Mesodermal cell (in vitro differentiated cells): ENCODE measurements at regions not wholly inside any gene's neighbourhood (a gene's known extent, or its start where the extent isn't known, plus 50 kb on each side); places are given as distances from the start of the nearest gene placed in this dataset.

Experiments used
- H3K27ac ChIP-seq: 2 replicates; pipeline ENCODE4 v1.7.0; 2013; ENCODE audit warnings: mild to moderate bottlenecking, low read depth, low read length, moderate library complexity; ENCODE audit not compliant: severe bottlenecking
- H3K36me3 ChIP-seq: 2 replicates; pipeline ENCODE4 v1.7.1; 2013; ENCODE audit warnings: mild to moderate bottlenecking, low read length, moderate library complexity; ENCODE audit not compliant: control insufficient read depth, insufficient read depth
- H3K4me1 ChIP-seq: one replicate; pipeline ENCODE4 v1.7.1; 2013; ENCODE audit warnings: mild to moderate bottlenecking, low read length; ENCODE audit not compliant: insufficient read depth, control insufficient read depth, poor library complexity, severe bottlenecking
- H3K4me3 ChIP-seq: 2 replicates; pipeline ENCODE4 v1.7.0; 2013; ENCODE audit warnings: low read length, control low read depth, mild to moderate bottlenecking; ENCODE audit not compliant: insufficient read depth, poor library complexity, severe bottlenecking; ENCODE audit errors: extremely low read depth
- H3K9me3 ChIP-seq: 2 replicates; pipeline ENCODE4 v1.7.1; 2013; ENCODE audit warnings: mild to moderate bottlenecking, low read length, moderate library complexity; ENCODE audit not compliant: control insufficient read depth
- WGBS, 2 experiments: methylation state at CpG; one replicate each; pipeline ENCODE4 v1.1.5; 2013; ENCODE audit warnings: missing lambda C conversion rate in 2 of 2; ENCODE audit not compliant: insufficient coverage in 2 of 2; 5-methylcytosine and 5-hydroxymethylcytosine counted together

GRCh38 chr12:107552263-107552662 is 133.3 kb upstream of the PWP1 start:
- WGBS, 2 experiments: 90 to 100% methylated on average over 3 to 4 of the region's 4 CpGs
- H3K4me3 ChIP-seq: no peak overlapping the region
- H3K36me3 ChIP-seq: no peaks in the 10 kb centered on the region
- no peak overlapping the region for H3K27ac ChIP-seq
- no peaks in the 10 kb centered on the region for H3K4me1 ChIP-seq
- no peaks in the 10 kb centered on the region for H3K9me3 ChIP-seq

GRCh38 chr12:107553211-107553765 is 132.3 kb upstream of the PWP1 start:
- no peak overlapping the region for H3K4me3 ChIP-seq
- WGBS, 2 experiments: 85 to 91% methylated on average over 3 to 4 of the region's 4 CpGs
- no peak overlapping the region for H3K27ac ChIP-seq
- H3K4me1 ChIP-seq: no peaks in the 10 kb centered on the region
- no peaks in the 10 kb centered on the region for H3K9me3 ChIP-seq
- H3K36me3 ChIP-seq: no peaks in the 10 kb centered on the region

- 75 to 88% methylated on average over 2 to 3 of the region's 4 CpGs for whole genome bisulfite sequencing, 2 experiments
- Histone ChIP-seq H3K27ac (no peak overlapping the region), H3K4me1 (no peaks in the 10 kb centered on the region), H3K36me3 (no peaks in the 10 kb centered on the region), H3K9me3 (no peaks in the 10 kb centered on the region), H3K4me3 (no peak overlapping the region)
Measured at GRCh38 chr12:107554941-107555340, 130.7 kb upstream of the PWP1 start.

GRCh38 chr12:107557026-107557425 is 128.6 kb upstream of the PWP1 start:
- Histone ChIP-seq H3K4me1 (no peaks in the 10 kb centered on the region), H3K27ac (no peak overlapping the region), H3K36me3 (no peaks in the 10 kb centered on the region), H3K4me3 (no peak overlapping the region), H3K9me3 (no peaks in the 10 kb centered on the region)
- WGBS, 2 experiments: 88 to 93% methylated on average over 2 to 3 of the region's 5 CpGs

GRCh38 chr12:107557589-107558100 is 128.0 kb upstream of the PWP1 start:
- H3K4me1 ChIP-seq: no peaks in the 10 kb centered on the region
- H3K27ac ChIP-seq: no peak overlapping the region
- 76 to 95% methylated on average over 3 to 4 of the region's 4 CpGs for WGBS, 2 experiments
- no peaks in the 10 kb centered on the region for H3K36me3 ChIP-seq
- no peaks in the 10 kb centered on the region for H3K9me3 ChIP-seq
- H3K4me3 ChIP-seq: no peak overlapping the region

- no peaks in the 10 kb centered on the region for H3K4me1 ChIP-seq
- no peaks in the 10 kb centered on the region for H3K36me3 ChIP-seq
- H3K9me3 ChIP-seq: no peaks in the 10 kb centered on the region
- 89 to 91% methylated on average over 5 to 7 of the region's 9 CpGs for WGBS, 2 experiments
- no peak overlapping the region for H3K27ac ChIP-seq
- no peak overlapping the region for H3K4me3 ChIP-seq
Measured at GRCh38 chr12:107558141-107558815, 127.3 kb upstream of the PWP1 start.

GRCh38 chr12:107558816-107559382 is 126.7 kb upstream of the PWP1 start:
- no peaks in the 10 kb centered on the region for H3K4me1 ChIP-seq
- H3K36me3 ChIP-seq: no peaks in the 10 kb centered on the region
- no peak overlapping the region for H3K4me3 ChIP-seq
- H3K9me3 ChIP-seq: no peaks in the 10 kb centered on the region
- H3K27ac ChIP-seq: no peak overlapping the region
- 71 to 72% methylated on average over 5 of the region's 5 CpGs for WGBS, 2 experiments

- no peaks in the 10 kb centered on the region for H3K36me3 ChIP-seq
- no peak overlapping the region for H3K4me3 ChIP-seq
- no peak overlapping the region for H3K27ac ChIP-seq
- WGBS, 2 experiments: 91 to 97% methylated on average over 4 to 5 of the region's 7 CpGs
- no peaks in the 10 kb centered on the region for H3K4me1 ChIP-seq
- H3K9me3 ChIP-seq: no peaks in the 10 kb centered on the region
Measured at GRCh38 chr12:107560165-107560898, 125.3 kb upstream of the PWP1 start.

GRCh38 chr12:107560899-107561285 is 124.7 kb upstream of the PWP1 start:
- 86 to 90% methylated on average over 1 to 3 of the region's 4 CpGs for WGBS, 2 experiments
- Histone ChIP-seq H3K27ac (no peak overlapping the region), H3K4me3 (no peak overlapping the region), H3K4me1 (no peaks in the 10 kb centered on the region), H3K36me3 (no peaks in the 10 kb centered on the region), H3K9me3 (no peaks in the 10 kb centered on the region)

GRCh38 chr12:107564946-107565345 is 120.7 kb upstream of the PWP1 start:
- no peak overlapping the region for H3K27ac ChIP-seq
- no peaks in the 10 kb centered on the region for H3K4me1 ChIP-seq
- no peaks in the 10 kb centered on the region for H3K9me3 ChIP-seq
- 39 to 60% methylated on average over 2 to 3 of the region's 3 CpGs for WGBS, 2 experiments
- no peaks in the 10 kb centered on the region for H3K36me3 ChIP-seq
- no peak overlapping the region for H3K4me3 ChIP-seq
